ENCODE measurements at regions not wholly inside any gene's neighbourhood (a gene's known extent, or its start where the extent isn't known, plus 50 kb on each side); places are given as distances from the start of the nearest gene placed in this dataset.
A peak's percentile ranks its signal among the peaks of the same experiment; 100 is the strongest.

DNA sequence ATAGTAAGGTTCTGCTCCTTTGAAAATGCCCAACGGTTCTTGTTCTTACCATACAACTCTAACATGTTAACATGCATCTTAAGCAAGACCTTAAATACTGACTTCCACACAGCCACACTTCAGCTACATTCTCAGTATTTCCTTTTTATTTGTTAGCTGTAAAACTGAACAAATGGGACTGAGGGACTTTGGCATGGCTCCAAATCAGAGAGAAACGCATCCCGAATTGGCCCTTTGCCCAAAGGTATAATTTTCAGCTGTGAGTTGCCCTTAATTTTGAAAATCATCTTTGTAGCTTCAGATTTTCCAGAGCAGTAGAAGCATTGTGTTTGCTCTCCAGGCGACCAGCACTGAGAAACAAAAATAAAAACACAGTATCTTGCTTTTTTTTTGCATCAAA lies 56.4 kb downstream of the NEUROD6 start:
- DNase-seq, result no peak

GRCh38 chr7:31271641-31272405 lies 68.7 kb downstream of the NEUROD6 start:
- no peak for DNase-seq

GRCh38 chr7:31267486-31267885 lies 73.0 kb downstream of the NEUROD6 start:
- DNase-seq, result no peak

- no peak for DNase-seq
Measured at GRCh38 chr7:31263338-31263737, 77.2 kb downstream of the NEUROD6 start.

- DNase-seq, result no peak
Measured at GRCh38 chr7:31261341-31261740, 79.2 kb downstream of the NEUROD6 start.

DNA sequence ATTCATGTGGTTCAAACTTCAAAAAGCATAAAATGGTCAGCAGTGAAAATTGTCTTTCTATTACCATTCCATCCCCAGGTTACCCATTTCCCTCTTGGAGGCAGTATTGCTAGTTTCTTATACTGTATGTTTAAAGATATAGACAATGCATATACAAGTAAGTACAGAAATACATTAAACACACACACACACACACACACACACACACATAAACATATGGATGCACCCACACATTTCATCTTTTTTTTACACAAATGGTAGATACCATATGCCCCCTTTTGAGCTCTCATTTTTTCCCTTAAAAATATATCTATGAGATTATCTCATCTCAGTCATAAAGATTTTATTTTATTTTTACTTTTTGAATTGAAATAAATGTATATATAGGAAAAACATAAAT lies 79.7 kb downstream of the NEUROD6 start:
- no peak for DNase-seq

GRCh38 chr7:31258391-31258790 lies 82.1 kb downstream of the NEUROD6 start:
- no peak for DNase-seq

DNA sequence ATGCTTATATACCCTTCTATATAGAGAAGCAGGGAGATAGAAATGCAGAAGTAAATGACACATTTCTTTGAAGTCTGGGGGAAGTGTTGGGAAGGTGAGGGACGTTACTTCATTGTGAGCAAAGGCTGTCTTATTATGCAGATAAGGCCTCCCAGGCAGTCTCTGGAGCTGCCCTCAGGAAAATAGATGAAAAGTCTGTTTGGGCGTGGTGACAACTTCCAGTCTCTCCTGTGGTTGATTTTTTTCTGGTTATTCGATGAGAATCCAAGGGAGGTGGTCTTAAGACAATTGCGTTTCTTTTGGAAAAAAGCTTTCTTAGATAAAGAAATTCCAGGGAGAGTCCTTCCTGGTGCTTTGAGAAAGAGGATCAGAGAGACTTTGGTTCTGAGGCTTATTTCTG lies 84.0 kb downstream of the NEUROD6 start:
- no peak for DNase-seq

DNA sequence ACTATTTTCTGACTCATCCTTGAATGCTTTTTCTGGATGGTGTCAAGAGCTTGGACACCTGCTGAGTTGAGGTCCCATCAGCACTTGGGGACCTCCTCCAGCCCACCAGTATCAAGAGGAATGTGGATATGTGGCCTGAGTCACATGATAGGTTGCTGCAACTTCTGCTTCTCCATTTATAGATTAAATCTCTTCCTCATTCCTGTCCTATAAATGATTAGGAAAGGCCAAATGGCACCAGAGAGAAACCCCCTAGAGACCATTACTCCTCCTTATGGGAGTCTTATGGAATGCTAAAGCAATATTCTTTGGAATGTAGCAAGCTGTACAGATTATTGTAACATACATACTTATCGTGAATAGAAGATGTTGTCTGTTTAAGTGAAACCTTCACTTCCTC lies 85.6 kb downstream of the NEUROD6 start:
- no peak for DNase-seq

- no peak for DNase-seq
Measured at GRCh38 chr7:31253532-31253931, 87.0 kb downstream of the NEUROD6 start.

GRCh38 chr7:31251441-31251840 lies 89.1 kb downstream of the NEUROD6 start:
- no peak for DNase-seq

- no peak for DNase-seq
Measured at GRCh38 chr7:31249671-31250070, 90.9 kb downstream of the NEUROD6 start.

- no peak for DNase-seq
Measured at GRCh38 chr7:31236868-31237267, 103.7 kb downstream of the NEUROD6 start.

DNA sequence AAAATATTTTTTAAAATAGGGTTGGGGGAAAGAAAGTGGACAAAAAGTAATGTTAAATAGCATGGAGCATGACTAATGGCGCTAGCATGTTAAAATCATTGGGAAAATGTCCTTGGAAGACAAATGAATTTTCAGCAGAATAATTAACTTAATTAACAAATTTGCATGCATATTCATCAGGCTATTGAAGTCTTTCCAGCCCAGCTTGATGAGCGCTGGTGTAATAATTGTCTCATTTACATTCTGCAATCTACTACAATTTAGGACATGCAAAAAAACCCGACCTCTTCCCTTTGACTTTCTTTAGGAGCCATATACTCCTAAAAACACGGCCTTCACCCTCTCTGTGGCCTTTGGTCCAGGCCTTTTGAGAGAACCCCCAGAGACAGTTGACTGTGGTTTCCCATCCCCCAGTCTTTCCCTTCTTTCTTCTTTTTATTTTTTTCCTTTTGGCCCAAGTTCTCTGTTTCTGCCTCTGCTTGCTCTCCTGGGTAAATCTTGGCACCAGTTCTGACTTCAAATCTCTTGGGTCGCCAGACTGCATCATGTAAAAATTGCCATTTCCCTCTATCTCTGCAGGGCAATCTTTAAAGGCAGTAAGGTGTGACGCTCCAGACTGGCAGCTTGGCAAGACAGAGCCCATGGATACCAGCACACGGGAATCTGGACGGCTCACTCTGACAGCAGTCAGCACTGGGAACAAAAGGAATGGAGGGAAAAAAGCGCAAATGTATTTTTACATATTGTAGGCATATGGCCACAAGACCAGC lies 105.5 kb downstream of the NEUROD6 start:
- no peak for DNase-seq

- no peak for DNase-seq
Measured at GRCh38 chr7:31228957-31229356, 111.6 kb downstream of the NEUROD6 start.

- DNase-seq, result no peak
Measured at GRCh38 chr7:31214751-31215150, 125.8 kb downstream of the NEUROD6 start.

DNA sequence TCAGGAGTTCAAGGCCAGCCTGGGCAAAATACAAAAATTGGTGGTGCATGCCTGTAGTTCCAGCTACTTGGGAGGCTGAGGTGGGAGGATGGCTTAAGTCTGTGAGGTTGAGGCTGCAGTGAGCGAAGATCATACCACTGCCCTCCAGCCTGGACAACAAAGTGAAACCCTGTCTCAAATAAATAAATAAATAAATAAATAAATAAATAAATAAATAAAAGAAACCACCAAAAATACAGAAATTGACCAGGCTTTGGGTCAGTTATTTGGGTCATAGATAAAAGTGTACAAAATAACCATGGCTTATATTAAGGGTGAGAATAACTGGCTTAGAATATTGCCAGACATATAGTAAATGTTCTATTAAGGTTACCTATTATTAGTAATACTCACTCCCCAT lies 129.2 kb downstream of the NEUROD6 start:
- no peak for DNase-seq

DNA sequence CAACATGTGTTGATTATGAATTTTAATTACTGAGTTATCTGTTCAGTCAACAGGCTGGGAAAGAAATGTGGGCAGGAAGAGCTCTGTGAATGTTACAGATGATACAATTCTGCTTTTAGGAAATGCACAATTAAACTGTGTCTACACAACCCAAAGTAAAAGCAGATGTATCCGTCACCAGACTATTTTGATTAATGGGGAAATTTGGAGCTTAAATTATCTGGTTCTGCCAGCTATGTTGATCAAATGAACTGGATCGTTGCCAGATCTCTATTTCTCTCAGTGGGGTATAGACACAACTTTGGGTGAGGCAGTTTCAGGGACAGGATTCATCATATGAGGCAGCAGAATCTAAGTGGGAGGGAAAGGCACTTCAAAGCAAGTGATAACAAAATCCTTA lies 136.5 kb downstream of the NEUROD6 start:
- no peak for DNase-seq

DNA sequence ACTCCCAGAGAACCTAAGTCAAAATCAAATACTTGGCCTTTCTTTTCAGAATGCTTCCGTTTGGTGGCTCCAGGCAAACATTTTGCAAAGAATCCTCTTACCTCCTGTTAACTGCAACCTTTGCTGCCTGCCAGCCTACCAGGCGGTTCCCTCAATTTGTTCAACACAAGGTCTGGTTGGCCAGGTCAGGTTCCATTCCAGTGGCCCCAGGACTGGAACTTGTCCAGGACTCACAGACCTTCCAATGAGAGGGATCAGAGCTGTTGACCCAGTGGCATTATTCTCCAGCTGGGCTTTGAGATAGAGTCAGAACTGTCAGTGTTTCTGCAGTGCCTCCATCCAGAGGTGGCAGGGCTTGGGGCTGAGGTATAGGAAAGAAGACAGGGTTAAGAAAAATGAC lies 137.0 kb downstream of the NEUROD6 start:
- no peak for DNase-seq

DNA sequence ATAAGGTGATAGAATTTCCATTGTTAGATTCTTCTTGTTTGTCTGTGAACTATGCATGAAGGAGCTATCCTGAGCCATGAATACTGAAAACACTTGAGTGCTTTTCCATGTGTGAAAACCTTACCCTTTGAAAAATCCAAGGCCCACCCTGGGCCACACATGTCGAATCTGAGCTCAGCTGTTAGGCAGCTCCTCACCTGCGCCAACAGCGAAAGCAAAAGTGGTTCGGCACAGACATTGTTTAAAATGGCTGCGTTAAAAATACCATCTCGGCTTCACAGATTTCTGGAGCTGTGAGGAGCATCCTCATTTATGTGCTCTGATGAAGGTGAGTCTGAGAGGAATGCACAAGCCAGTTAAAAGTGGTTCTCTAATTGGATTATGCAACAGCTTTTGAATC lies 137.7 kb downstream of the NEUROD6 start:
- DNase-seq, result no peak

DNA sequence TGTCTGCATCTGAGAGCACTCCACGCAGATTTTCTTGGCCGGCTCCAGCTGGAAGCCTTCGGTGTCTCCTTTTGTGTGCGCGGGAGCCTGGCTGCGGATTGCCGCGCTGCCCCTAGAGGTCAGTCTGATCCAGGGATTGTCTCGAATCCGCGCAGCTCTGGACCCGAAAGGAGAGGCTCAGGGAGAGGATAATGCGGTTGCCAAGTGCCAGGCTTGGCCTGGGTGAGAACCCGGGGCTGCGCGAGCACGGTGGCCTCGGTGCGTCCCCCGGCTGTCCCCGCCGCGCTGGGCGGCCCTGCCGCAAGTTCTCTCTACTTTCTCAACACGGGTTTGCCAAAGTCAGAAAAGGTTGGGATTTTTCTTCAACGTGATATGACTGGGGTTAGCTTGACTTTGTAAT lies 140.9 kb downstream of the ADCYAP1R1 start:
- peak; percentile 46 for DNase-seq

- no peak for DNase-seq
Measured at GRCh38 chr7:31190906-31191305, 138.8 kb downstream of the ADCYAP1R1 start.

GRCh38 chr7:31186202-31186601 lies 134.1 kb downstream of the ADCYAP1R1 start:
- DNase-seq, result no peak

- DNase-seq, result no peak
Measured at GRCh38 chr7:31175672-31176071, 123.6 kb downstream of the ADCYAP1R1 start.

- no peak for DNase-seq
Measured at GRCh38 chr7:31171984-31172383, 119.9 kb downstream of the ADCYAP1R1 start.

Measured in NCI-H774 (cell line).